B cell (primary cell): ENCODE measurements at regions not wholly inside any gene's neighbourhood (a gene's known extent, or its start where the extent isn't known, plus 50 kb on each side); places are given as distances from the start of the nearest gene placed in this dataset.
"Not testable (repeated sequence)": the region's sequence is repeated elsewhere in the genome, so short reads cannot be mapped to it uniquely, and the experiment has no call there.

Experiments used
- CTCF ChIP-seq: fragments of 200-600 bp; IDR thresholded peaks from one replicate; pipeline ENCODE4 v1.8.0; 2022; ENCODE audit warnings: antibody characterized with exemption, mild to moderate bottlenecking
- EZH2 ChIP-seq: IDR thresholded peaks from 2 replicates; pipeline ENCODE4 v1.6.1; 2012; ENCODE audit warnings: borderline replicate concordance, low read depth, mild to moderate bottlenecking, moderate library complexity, low read length; ENCODE audit not compliant: insufficient read depth, poor library complexity, severe bottlenecking

- TF ChIP-seq CTCF, EZH2: not testable (repeated sequence)
Observed at GRCh38 chr2:67906547-67906946, 156.3 kb downstream of the C1D start.
